GM23338 (cell line): ENCODE measurements at regions not wholly inside any gene's neighbourhood (a gene's known extent, or its start where the extent isn't known, plus 50 kb on each side); places are given as distances from the start of the nearest gene placed in this dataset.

Experiments
- ATAC-seq: fragments of 200-7000 bp; cut with Tn5 transposase; 3 replicates; pipeline ENCODE4 v1.9.1; 2020
- DNase-seq: peaks from one replicate; pipeline ENCODE4 v3.0.0-alpha.2; 2015; ENCODE audit warnings: low spot score
- H2AFZ ChIP-seq: fragments of 200-600 bp; sonication (generic); 2 replicates; pipeline ENCODE4 v1.8.0; 2016; ENCODE audit warnings: antibody characterized with exemption, mild to moderate bottlenecking, moderate library complexity
- H3F3A ChIP-seq: fragments of 200-600 bp; sonication (generic); replicated peaks from 2 replicates; pipeline ENCODE4 v1.8.0; 2017; ENCODE audit warnings: antibody characterized with exemption, mixed run types, low read depth
- H3K27ac ChIP-seq: fragments of 200-600 bp; sonication (generic); 2 replicates; pipeline ENCODE4 v1.6.1; 2016; ENCODE audit warnings: low read depth
- H3K27me3 ChIP-seq: fragments of 200-600 bp; sonication (generic); 2 replicates; pipeline ENCODE4 v1.8.0; 2016; ENCODE audit warnings: mild to moderate bottlenecking, mixed run types, moderate library complexity; ENCODE audit not compliant: insufficient read depth
- H3K36me3 ChIP-seq: fragments of 200-600 bp; sonication (generic); 2 replicates; pipeline ENCODE4 v1.8.0; 2016; ENCODE audit warnings: mild to moderate bottlenecking; ENCODE audit not compliant: insufficient read depth
- H3K4me1 ChIP-seq: fragments of 200-600 bp; sonication (generic); 2 replicates; pipeline ENCODE4 v1.8.0; 2016; ENCODE audit warnings: mild to moderate bottlenecking, moderate library complexity; ENCODE audit not compliant: insufficient read depth
- H3K4me2 ChIP-seq: fragments of 200-600 bp; sonication (generic); 2 replicates; pipeline ENCODE4 v1.7.1; 2017; ENCODE audit warnings: mixed run types
- H3K4me3 ChIP-seq: fragments of 200-600 bp; sonication (generic); 2 replicates; pipeline ENCODE4 v1.6.1; 2016; ENCODE audit warnings: mixed run types
- H3K79me2 ChIP-seq: fragments of 200-600 bp; sonication (generic); replicated peaks from 2 replicates; pipeline ENCODE4 v1.8.0; 2017; ENCODE audit warnings: mild to moderate bottlenecking; ENCODE audit not compliant: insufficient read depth
- H3K9me2 ChIP-seq: fragments of 200-600 bp; sonication (generic); 2 replicates; pipeline ENCODE4 v1.8.0; 2017; ENCODE audit not compliant: insufficient read depth
- H4K20me1 ChIP-seq: fragments of 200-600 bp; sonication (generic); replicated peaks from 2 replicates; pipeline ENCODE4 v1.8.0; 2017; ENCODE audit warnings: mild to moderate bottlenecking; ENCODE audit not compliant: insufficient read depth
- H3K27ac Mint-ChIP-seq: 2 replicates; pipeline ENCODE4 v1.8.0; 2020; ENCODE audit warnings: inconsistent platforms, mild to moderate bottlenecking, moderate library complexity, mixed read lengths
- H3K27me3 Mint-ChIP-seq: 3 replicates; pipeline ENCODE4 v1.8.0; 2022; ENCODE audit warnings: low read depth, mild to moderate bottlenecking, moderate library complexity, mixed read lengths, inconsistent platforms; ENCODE audit not compliant: insufficient read depth, poor library complexity
- H3K36me3 Mint-ChIP-seq: 3 replicates; pipeline ENCODE4 v1.8.0; 2021; ENCODE audit warnings: low read depth, mild to moderate bottlenecking, inconsistent platforms, moderate library complexity, mixed read lengths
- H3K4me1 Mint-ChIP-seq: 3 replicates; pipeline ENCODE4 v1.8.0; 2020; ENCODE audit warnings: mild to moderate bottlenecking, inconsistent platforms, mixed read lengths
- H3K4me3 Mint-ChIP-seq: 3 replicates; pipeline ENCODE4 v1.8.0; 2021; ENCODE audit warnings: moderate library complexity, mild to moderate bottlenecking, inconsistent platforms, mixed read lengths
- H3K9me3 Mint-ChIP-seq: 3 replicates; pipeline ENCODE4 v1.8.0; 2020; ENCODE audit warnings: moderate library complexity, mild to moderate bottlenecking, inconsistent platforms, mixed read lengths
- CREB1 ChIP-seq: fragments of 250-450 bp; sonication (Bioruptor Pico); IDR thresholded peaks from 2 replicates; pipeline ENCODE4 v1.5.0; 2020; ENCODE audit warnings: low read depth, mild to moderate bottlenecking, moderate library complexity
- ETS1 ChIP-seq: IDR thresholded peaks from 2 replicates; pipeline ENCODE4 v1.6.1; 2016; ENCODE audit warnings: antibody characterized with exemption
- EZH2 ChIP-seq: fragments of 200-600 bp; sonication (generic); IDR thresholded peaks from one replicate; pipeline ENCODE4 v1.8.0; 2017; ENCODE audit warnings: antibody characterized with exemption, mild to moderate bottlenecking, low read depth; ENCODE audit not compliant: unreplicated experiment
- EZH2phosphoT487 ChIP-seq: fragments of 200-600 bp; sonication (generic); IDR thresholded peaks from one replicate; pipeline ENCODE4 v1.8.1; 2018; ENCODE audit warnings: antibody characterized with exemption; ENCODE audit not compliant: unreplicated experiment
- NANOG ChIP-seq: IDR thresholded peaks from 2 replicates; pipeline ENCODE4 v1.6.1; 2016; ENCODE audit warnings: antibody characterized with exemption, borderline replicate concordance
- POLR2AphosphoS5 ChIP-seq: IDR thresholded peaks from 2 replicates; pipeline ENCODE4 v1.6.1; 2016; ENCODE audit warnings: antibody characterized with exemption, low read depth
- STAT1 ChIP-seq: IDR thresholded peaks from one replicate; pipeline ENCODE4 v1.6.1; 2016; ENCODE audit warnings: antibody characterized with exemption; ENCODE audit not compliant: unreplicated experiment
- ZNF114 ChIP-seq: fragments of 250-450 bp; sonication (Bioruptor Pico); IDR thresholded peaks from 2 replicates; pipeline ENCODE4 v1.5.0; 2020; ENCODE audit warnings: mild to moderate bottlenecking, moderate library complexity
- ZNF331 ChIP-seq: fragments of 250-450 bp; sonication (Bioruptor Pico); IDR thresholded peaks from 2 replicates; pipeline ENCODE4 v1.5.0; 2020; ENCODE audit warnings: low read depth, mild to moderate bottlenecking, moderate library complexity
- TF ChIP-seq, protein P1 (sequence below): IDR thresholded peaks from one replicate; pipeline ENCODE4 v1.6.1; 2018; ENCODE audit warnings: antibody characterized with exemption; ENCODE audit not compliant: unreplicated experiment
- TF ChIP-seq, protein P2 (sequence below), 2 experiments: fragments of 200-600 bp in 1 of 2; sonication (generic) in 1 of 2; conservative IDR thresholded peaks; 2 replicates each; pipeline versions ENCODE4 v1.5.1 to v1.6.1; 2016 to 2017; ENCODE audit warnings: antibody characterized with exemption in 2 of 2, low read depth in 2 of 2, mild to moderate bottlenecking in 2 of 2, moderate library complexity in 1 of 2

DNA sequence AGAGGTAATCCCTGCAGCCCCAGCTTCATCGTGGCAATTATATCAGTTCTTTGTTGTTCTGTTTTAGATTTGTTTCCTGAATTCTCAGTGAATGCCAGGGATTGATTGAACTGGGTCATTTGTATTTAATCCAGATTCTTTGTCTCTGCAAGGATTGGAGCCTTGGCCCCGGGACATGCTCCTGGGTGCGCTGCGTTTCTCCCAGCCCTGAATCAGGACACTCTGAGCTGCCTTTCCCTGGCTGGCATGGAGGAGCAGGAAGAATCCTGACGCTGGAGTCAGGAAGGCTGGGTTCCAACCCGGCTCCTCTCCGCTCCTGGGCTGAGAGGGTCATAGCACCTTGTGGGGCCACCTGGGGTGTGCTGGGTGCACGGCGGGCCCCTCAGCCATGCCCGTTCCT, 545.6 kb downstream of the QKI start (continued):
- TF ChIP-seq ETS1 (no peak), ZNF331 (CRISPR knock-in tag) (no peak), EZH2phosphoT487 (no peak), ZNF114 (CRISPR knock-in tag) (no peak), POLR2AphosphoS5 (no peak), EZH2 (no peak)
- TF ChIP-seq, protein P1, sequence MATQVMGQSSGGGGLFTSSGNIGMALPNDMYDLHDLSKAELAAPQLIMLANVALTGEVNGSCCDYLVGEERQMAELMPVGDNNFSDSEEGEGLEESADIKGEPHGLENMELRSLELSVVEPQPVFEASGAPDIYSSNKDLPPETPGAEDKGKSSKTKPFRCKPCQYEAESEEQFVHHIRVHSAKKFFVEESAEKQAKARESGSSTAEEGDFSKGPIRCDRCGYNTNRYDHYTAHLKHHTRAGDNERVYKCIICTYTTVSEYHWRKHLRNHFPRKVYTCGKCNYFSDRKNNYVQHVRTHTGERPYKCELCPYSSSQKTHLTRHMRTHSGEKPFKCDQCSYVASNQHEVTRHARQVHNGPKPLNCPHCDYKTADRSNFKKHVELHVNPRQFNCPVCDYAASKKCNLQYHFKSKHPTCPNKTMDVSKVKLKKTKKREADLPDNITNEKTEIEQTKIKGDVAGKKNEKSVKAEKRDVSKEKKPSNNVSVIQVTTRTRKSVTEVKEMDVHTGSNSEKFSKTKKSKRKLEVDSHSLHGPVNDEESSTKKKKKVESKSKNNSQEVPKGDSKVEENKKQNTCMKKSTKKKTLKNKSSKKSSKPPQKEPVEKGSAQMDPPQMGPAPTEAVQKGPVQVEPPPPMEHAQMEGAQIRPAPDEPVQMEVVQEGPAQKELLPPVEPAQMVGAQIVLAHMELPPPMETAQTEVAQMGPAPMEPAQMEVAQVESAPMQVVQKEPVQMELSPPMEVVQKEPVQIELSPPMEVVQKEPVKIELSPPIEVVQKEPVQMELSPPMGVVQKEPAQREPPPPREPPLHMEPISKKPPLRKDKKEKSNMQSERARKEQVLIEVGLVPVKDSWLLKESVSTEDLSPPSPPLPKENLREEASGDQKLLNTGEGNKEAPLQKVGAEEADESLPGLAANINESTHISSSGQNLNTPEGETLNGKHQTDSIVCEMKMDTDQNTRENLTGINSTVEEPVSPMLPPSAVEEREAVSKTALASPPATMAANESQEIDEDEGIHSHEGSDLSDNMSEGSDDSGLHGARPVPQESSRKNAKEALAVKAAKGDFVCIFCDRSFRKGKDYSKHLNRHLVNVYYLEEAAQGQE = no peak

GRCh38 chr6:163958646-163959045, 544.1 kb downstream of the QKI start:
- DNase-seq (peak; percentile 38), ATAC-seq (peak; percentile 43; the same call in 2 of the 3 replicates)
- Histone ChIP-seq H3K36me3 (no peaks in the 10 kb centered on the region), H3K27me3 (no peaks in the 10 kb centered on the region), H3K27ac (no peak overlapping the region), H4K20me1 (no peaks in the 10 kb centered on the region), H3K4me2 (no peak overlapping the region), H3F3A (no peaks in the 10 kb centered on the region), H3K4me3 (no peak overlapping the region), H2AFZ (no peak overlapping the region), H3K4me1 (peaks cover 8% of the 10 kb centered on the region), H3K9me2 (no peaks in the 10 kb centered on the region), H3K79me2 (no peaks in the 10 kb centered on the region)
- H3K9me3 Mint-ChIP-seq = no peaks in the 10 kb centered on the region; the same call in 2 of the 3 replicates
- H3K27ac Mint-ChIP-seq = no peak overlapping the region
- no peak overlapping the region for H3K4me3 Mint-ChIP-seq
- H3K27me3 Mint-ChIP-seq = peaks cover 2% of the 10 kb centered on the region
- H3K4me1 Mint-ChIP-seq = peaks cover 30% of the 10 kb centered on the region
- H3K36me3 Mint-ChIP-seq = no peaks in the 10 kb centered on the region
- TF ChIP-seq ZNF114 (CRISPR knock-in tag) (no peak), POLR2AphosphoS5 (no peak), STAT1 (no peak), EZH2phosphoT487 (no peak), ZNF331 (CRISPR knock-in tag) (no peak), CREB1 (no peak), ETS1 (no peak), NANOG (no peak)
- TF ChIP-seq, protein P2, sequence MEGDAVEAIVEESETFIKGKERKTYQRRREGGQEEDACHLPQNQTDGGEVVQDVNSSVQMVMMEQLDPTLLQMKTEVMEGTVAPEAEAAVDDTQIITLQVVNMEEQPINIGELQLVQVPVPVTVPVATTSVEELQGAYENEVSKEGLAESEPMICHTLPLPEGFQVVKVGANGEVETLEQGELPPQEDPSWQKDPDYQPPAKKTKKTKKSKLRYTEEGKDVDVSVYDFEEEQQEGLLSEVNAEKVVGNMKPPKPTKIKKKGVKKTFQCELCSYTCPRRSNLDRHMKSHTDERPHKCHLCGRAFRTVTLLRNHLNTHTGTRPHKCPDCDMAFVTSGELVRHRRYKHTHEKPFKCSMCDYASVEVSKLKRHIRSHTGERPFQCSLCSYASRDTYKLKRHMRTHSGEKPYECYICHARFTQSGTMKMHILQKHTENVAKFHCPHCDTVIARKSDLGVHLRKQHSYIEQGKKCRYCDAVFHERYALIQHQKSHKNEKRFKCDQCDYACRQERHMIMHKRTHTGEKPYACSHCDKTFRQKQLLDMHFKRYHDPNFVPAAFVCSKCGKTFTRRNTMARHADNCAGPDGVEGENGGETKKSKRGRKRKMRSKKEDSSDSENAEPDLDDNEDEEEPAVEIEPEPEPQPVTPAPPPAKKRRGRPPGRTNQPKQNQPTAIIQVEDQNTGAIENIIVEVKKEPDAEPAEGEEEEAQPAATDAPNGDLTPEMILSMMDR (conservative IDR thresholded peaks at IDR 0.05; ENCODE audit: low read depth in 2 of 2) = no peak
- TF ChIP-seq, protein P1 = no peak
